Neural crest cell (in vitro differentiated cells): ENCODE measurements at regions not wholly inside any gene's neighbourhood (a gene's known extent, or its start where the extent isn't known, plus 50 kb on each side); places are given as distances from the start of the nearest gene placed in this dataset.

Source experiments
- DNase-seq: peaks from one replicate; pipeline ENCODE4 v3.0.0; 2021; ENCODE audit warnings: low read depth, mixed read lengths, low spot score
- H3K27ac Mint-ChIP-seq: one replicate; pipeline ENCODE4 v1.8.0; 2021; ENCODE audit warnings: mild to moderate bottlenecking, mixed read lengths; ENCODE audit not compliant: unreplicated experiment
- H3K27me3 Mint-ChIP-seq: 2 replicates; pipeline ENCODE4 v1.8.0; 2021; ENCODE audit warnings: low read depth, mild to moderate bottlenecking, mixed read lengths
- H3K36me3 Mint-ChIP-seq: 2 replicates; pipeline ENCODE4 v1.8.0; 2021; ENCODE audit warnings: low read depth, mild to moderate bottlenecking, mixed read lengths
- H3K4me1 Mint-ChIP-seq: 2 replicates; pipeline ENCODE4 v1.8.0; 2021; ENCODE audit warnings: mixed read lengths
- H3K4me3 Mint-ChIP-seq: one replicate; pipeline ENCODE4 v1.8.0; 2021; ENCODE audit warnings: mild to moderate bottlenecking, mixed read lengths
- H3K9me3 Mint-ChIP-seq: 2 replicates; pipeline ENCODE4 v1.8.0; 2021; ENCODE audit warnings: mixed read lengths
- CTCF ChIP-seq: fragments of 200-600 bp; sonication (generic); conservative IDR thresholded peaks from 2 replicates; pipeline ENCODE4 v1.5.0; 2021; ENCODE audit warnings: antibody characterized with exemption, mild to moderate bottlenecking

GRCh38 chr19:31096062-31096830, 253.0 kb downstream of the TSHZ3 start:
- H3K9me3 Mint-ChIP-seq = no peaks in the 10 kb centered on the region
- H3K4me1 Mint-ChIP-seq = peaks cover 10% of the 10 kb centered on the region
- H3K4me3 Mint-ChIP-seq = no peak overlapping the region
- no peak overlapping the region for H3K27ac Mint-ChIP-seq
- no peak for TF ChIP-seq CTCF
- no peak for DNase-seq
- H3K27me3 Mint-ChIP-seq = no peaks in the 10 kb centered on the region
- no peaks in the 10 kb centered on the region for H3K36me3 Mint-ChIP-seq

- no peak overlapping the region for H3K27ac Mint-ChIP-seq
- TF ChIP-seq CTCF = no peak
- H3K4me1 Mint-ChIP-seq = peaks cover 6% of the 10 kb centered on the region
- no peaks in the 10 kb centered on the region for H3K9me3 Mint-ChIP-seq
- no peaks in the 10 kb centered on the region for H3K27me3 Mint-ChIP-seq
- no peak overlapping the region for H3K4me3 Mint-ChIP-seq
- no peak for DNase-seq
- no peaks in the 10 kb centered on the region for H3K36me3 Mint-ChIP-seq
Measured at GRCh38 chr19:31095100-31095804, 254.0 kb downstream of the TSHZ3 start.

GRCh38 chr19:31092274-31092673, 257.0 kb downstream of the TSHZ3 start:
- Mint-ChIP-seq H3K36me3 (no peaks in the 10 kb centered on the region), H3K4me1 (peaks cover 6% of the 10 kb centered on the region), H3K9me3 (no peaks in the 10 kb centered on the region), H3K27me3 (no peaks in the 10 kb centered on the region), H3K27ac (no peak overlapping the region), H3K4me3 (no peak overlapping the region)
- DNase-seq = no peak
- TF ChIP-seq CTCF = no peak

- no peak overlapping the region for H3K4me3 Mint-ChIP-seq
Measured at GRCh38 chr19:31089681-31090080, 259.6 kb downstream of the TSHZ3 start.

GRCh38 chr19:31085125-31085524, 264.1 kb downstream of the TSHZ3 start:
- H3K4me3 Mint-ChIP-seq = no peak overlapping the region
- no peaks in the 10 kb centered on the region for H3K36me3 Mint-ChIP-seq
- no peak overlapping the region for H3K27ac Mint-ChIP-seq
- no peak for DNase-seq
- H3K9me3 Mint-ChIP-seq = no peaks in the 10 kb centered on the region
- no peak for TF ChIP-seq CTCF
- no peaks in the 10 kb centered on the region for H3K27me3 Mint-ChIP-seq
- no peaks in the 10 kb centered on the region for H3K4me1 Mint-ChIP-seq

More at GRCh38 chr19:31089681-31090080, 259.6 kb downstream of the TSHZ3 start:
- Mint-ChIP-seq H3K27me3 (no peaks in the 10 kb centered on the region), H3K27ac (no peak overlapping the region), H3K4me1 (no peaks in the 10 kb centered on the region), H3K9me3 (no peaks in the 10 kb centered on the region), H3K36me3 (no peaks in the 10 kb centered on the region)
- TF ChIP-seq CTCF = no peak
- no peak for DNase-seq
